ENCODE measurements at regions not wholly inside any gene's neighbourhood (a gene's known extent, or its start where the extent isn't known, plus 50 kb on each side); places are given as distances from the start of the nearest gene placed in this dataset.

- DNase-seq (no peak), ATAC-seq (ENCODE audit: insufficient read depth, low FRiP score) (no peak)
- Histone ChIP-seq H3K4me1 (ENCODE audit: control insufficient read depth in 5 of 5, insufficient read depth in 5 of 5, low read length in 5 of 5) (no peaks in the 10 kb centered on the region), H3K9me3 (ENCODE audit: control insufficient read depth in 4 of 4, insufficient read depth in 3 of 4, low read length in 3 of 4) (peaks cover 0 to 4% (median 1%) of the 10 kb centered on the region in 4 donors), H3K9ac (ENCODE audit: insufficient read depth in 1 of 2, low read length in 2 of 2) (no peak overlapping the region), H3K4me3 (no peak overlapping the region), H3K36me3 (ENCODE audit: control insufficient read depth in 4 of 4, insufficient read depth in 4 of 4, low read length in 4 of 4) (no peaks in the 10 kb centered on the region), H3K27ac (ENCODE audit: low read depth in 1 of 2, low read length in 1 of 2) (no peak overlapping the region), H3K27me3 (ENCODE audit: control insufficient read depth in 3 of 3, insufficient read depth in 3 of 3, low read length in 2 of 3) (peaks cover 0 to 6% (median 0%) of the 10 kb centered on the region in 3 donors)
- TF ChIP-seq CTCF (IDR thresholded peaks at IDR 0.05; ENCODE audit: control extremely low read depth, extremely low read depth), result no peak
- WGBS, 2 donors, result 59 to 77% methylated on average over 4 of the region's 4 CpGs
Measured at GRCh38 chr1:29772584-29773100, 536.3 kb downstream of the PTPRU start.

GRCh38 chr1:29767769-29768425, 531.6 kb downstream of the PTPRU start:
- DNase-seq, result no peak
- Histone ChIP-seq H3K9ac (ENCODE audit: insufficient read depth in 1 of 2, low read length in 2 of 2) (no peak overlapping the region), H3K9me3 (ENCODE audit: control insufficient read depth in 4 of 4, insufficient read depth in 3 of 4, low read length in 3 of 4) (no peaks in the 10 kb centered on the region), H3K27me3 (ENCODE audit: control insufficient read depth in 3 of 3, insufficient read depth in 3 of 3, low read length in 2 of 3) (peaks cover 0 to 12% (median 2%) of the 10 kb centered on the region in 3 donors), H3K4me1 (ENCODE audit: control insufficient read depth in 5 of 5, insufficient read depth in 5 of 5, low read length in 5 of 5) (no peaks in the 10 kb centered on the region), H3K36me3 (ENCODE audit: control insufficient read depth in 4 of 4, insufficient read depth in 4 of 4, low read length in 4 of 4) (no peaks in the 10 kb centered on the region), H3K4me3 (no peak overlapping the region), H3K27ac (ENCODE audit: low read depth in 1 of 2, low read length in 1 of 2) (no peak overlapping the region)
- ATAC-seq (ENCODE audit: insufficient read depth, low FRiP score), result no peak
- TF ChIP-seq CTCF (IDR thresholded peaks at IDR 0.05; ENCODE audit: control extremely low read depth, extremely low read depth), result no peak
- 58 to 61% methylated on average over 11 of the region's 11 CpGs for WGBS, 2 donors

- DNase-seq, result no peak
- Histone ChIP-seq H3K36me3 (ENCODE audit: control insufficient read depth in 4 of 4, insufficient read depth in 4 of 4, low read length in 4 of 4) (no peaks in the 10 kb centered on the region), H3K4me3 (no peak overlapping the region), H3K27me3 (ENCODE audit: control insufficient read depth in 3 of 3, insufficient read depth in 3 of 3, low read length in 2 of 3) (peaks cover 0 to 12% (median 2%) of the 10 kb centered on the region in 3 donors), H3K9me3 (ENCODE audit: control insufficient read depth in 4 of 4, insufficient read depth in 3 of 4, low read length in 3 of 4) (no peaks in the 10 kb centered on the region), H3K9ac (ENCODE audit: insufficient read depth in 1 of 2, low read length in 2 of 2) (no peak overlapping the region), H3K27ac (ENCODE audit: low read depth in 1 of 2, low read length in 1 of 2) (no peak overlapping the region), H3K4me1 (ENCODE audit: control insufficient read depth in 5 of 5, insufficient read depth in 5 of 5, low read length in 5 of 5) (no peaks in the 10 kb centered on the region)
- ATAC-seq (ENCODE audit: insufficient read depth, low FRiP score), result no peak
- TF ChIP-seq CTCF (IDR thresholded peaks at IDR 0.05; ENCODE audit: control extremely low read depth, extremely low read depth), result no peak
- 70 to 77% methylated on average over 27 of the region's 27 CpGs for WGBS, 2 donors
Measured at GRCh38 chr1:29767088-29767685, 530.9 kb downstream of the PTPRU start.
